ENCODE measurements at regions not wholly inside any gene's neighbourhood (a gene's known extent, or its start where the extent isn't known, plus 50 kb on each side); places are given as distances from the start of the nearest gene placed in this dataset.

GRCh38 chr2:222790932-222791331 lies 69.9 kb upstream of the ACSL3 start:
- TF ChIP-seq CTCF (IDR thresholded peaks at IDR 0.05; ENCODE audit: extremely low read depth in 1 of 2, insufficient read depth in 1 of 2, low read depth in 1 of 2, low read length in 2 of 2), result no peak
- TF ChIP-seq POLR2AphosphoS5 (IDR thresholded peaks at IDR 0.05; ENCODE audit: insufficient read depth, low read depth, low read length), result no peak
- TF ChIP-seq EZH2 (IDR thresholded peaks at IDR 0.05; ENCODE audit: borderline replicate concordance, low read depth, low read length, severe bottlenecking), result no peak
- TF ChIP-seq MAX (IDR thresholded peaks at IDR 0.05; ENCODE audit: insufficient read depth, insufficient read length), result no peak
- no peak for TF ChIP-seq POLR2A (IDR thresholded peaks at IDR 0.05; ENCODE audit: low read depth, low read length)

Data from endothelial cell of umbilical vein (primary cell).